ENCODE measurements at regions not wholly inside any gene's neighbourhood (a gene's known extent, or its start where the extent isn't known, plus 50 kb on each side); places are given as distances from the start of the nearest gene placed in this dataset.

- TF ChIP-seq CTCF (conservative IDR thresholded peaks at IDR 0.05) = no peak
- Histone ChIP-seq H3T11ph (ENCODE audit: low read length) (no peak overlapping the region), H3K23ac (ENCODE audit: insufficient read length, low read depth, low read length) (no peak overlapping the region), H4K8ac (replicated peaks; ENCODE audit: insufficient read length, low read depth, low read length) (no peak overlapping the region), H3K4me2 (ENCODE audit: insufficient read depth, insufficient read length, low read length) (no peak overlapping the region), H4K91ac (ENCODE audit: insufficient read length, low read depth, low read length) (no peak overlapping the region), H3K23me2 (ENCODE audit: insufficient read length, low read depth, low read length, poor library complexity, severe bottlenecking) (no peaks in the 10 kb centered on the region), H3K9me3 (ENCODE audit: control insufficient read depth, low read depth, low read length) (no peaks in the 10 kb centered on the region), H3K79me1 (ENCODE audit: insufficient read depth, low read depth, low read length, poor library complexity, severe bottlenecking) (no peaks in the 10 kb centered on the region), H2BK5ac (ENCODE audit: insufficient read length, low read length) (no peak overlapping the region), H2BK15ac (ENCODE audit: low read depth, low read length) (no peak overlapping the region), H2AK5ac (ENCODE audit: insufficient read length, low read length) (no peak overlapping the region), H3K56ac (ENCODE audit: insufficient read length, low read depth, low read length) (no peak overlapping the region), H3K27me3 (ENCODE audit: insufficient read depth, low read length) (no peaks in the 10 kb centered on the region), H3K14ac (ENCODE audit: insufficient read depth, low read length) (no peak overlapping the region), H2BK20ac (ENCODE audit: low read depth, low read length, poor library complexity, severe bottlenecking) (no peak overlapping the region), H2AFZ (ENCODE audit: low read length) (no peak overlapping the region), H4K20me1 (ENCODE audit: control insufficient read depth, insufficient read depth, insufficient read length) (no peaks in the 10 kb centered on the region), H3K79me2 (ENCODE audit: insufficient read depth, low read length) (no peaks in the 10 kb centered on the region), H3K4me1 (ENCODE audit: insufficient read depth, low read length) (no peaks in the 10 kb centered on the region), H2BK120ac (ENCODE audit: low read depth, low read length, poor library complexity, severe bottlenecking) (no peak overlapping the region), H4K5ac (ENCODE audit: insufficient read length, low read depth, low read length) (no peak overlapping the region), H3K9ac (ENCODE audit: extremely low read depth, insufficient read length, low read length) (no peak overlapping the region), H2BK12ac (ENCODE audit: insufficient read length, low read depth, low read length) (no peak overlapping the region), H3K4ac (ENCODE audit: low read depth, low read length) (no peak overlapping the region), H3K27ac (ENCODE audit: insufficient read length, low read depth, low read length) (no peak overlapping the region), H3K18ac (ENCODE audit: insufficient read length, low read depth, low read length) (no peak overlapping the region)
- no peak for DNase-seq
- H3K4me1 Mint-ChIP-seq = no peaks in the 10 kb centered on the region; a peak in 1 of 4 replicates
- H3K36me3 Mint-ChIP-seq (ENCODE audit: insufficient read depth in 1 of 3, low read depth in 3 of 3) = no peaks in the 10 kb centered on the region
- no peaks in the 10 kb centered on the region for H3K9me3 Mint-ChIP-seq
- H3K4me3 Mint-ChIP-seq = no peak overlapping the region
- H3K27ac Mint-ChIP-seq = no peak overlapping the region
- no CpG with 5 or more reads among the region's 1 CpG for WGBS (ENCODE audit: extremely low coverage, insufficient read length, low lambda C conversion rate)
- no peaks in the 10 kb centered on the region for H3K27me3 Mint-ChIP-seq (ENCODE audit: low read depth)
Measured at GRCh38 chr11:106202935-106203620, 125.6 kb downstream of the AASDHPPT start.

Data from H9 (cell line).